Liver (tissue), 8 donors: ENCODE measurements at regions not wholly inside any gene's neighbourhood (a gene's known extent, or its start where the extent isn't known, plus 50 kb on each side); places are given as distances from the start of the nearest gene placed in this dataset.
"Not testable (repeated sequence)": the region's sequence is repeated elsewhere in the genome, so short reads cannot be mapped to it uniquely, and the experiment has no call there.

ENCODE experiments used
- DNase-seq: peaks from one replicate; pipeline ENCODE4 v3.0.0-alpha.2; 2017; ENCODE audit warnings: low spot score
- H3K27ac ChIP-seq, 2 donors: one replicate each; pipeline ENCODE4 v1.7.0; 2013; ENCODE audit warnings: inconsistent platforms in 2 of 2, low read length in 2 of 2, control low read depth in 1 of 2, low read depth in 1 of 2, mild to moderate bottlenecking in 1 of 2
- H3K27me3 ChIP-seq, 4 donors: one replicate each; pipeline versions ENCODE4 v1.6.1 to v1.7.0; 2013; ENCODE audit warnings: low read length in 3 of 4, inconsistent platforms in 1 of 4, mild to moderate bottlenecking in 1 of 4, moderate library complexity in 1 of 4; ENCODE audit not compliant: control insufficient read depth in 4 of 4, insufficient read depth in 4 of 4
- H3K36me3 ChIP-seq, 4 donors: one replicate each; pipeline versions ENCODE4 v1.6.1 to v1.7.0; 2013; ENCODE audit warnings: low read length in 3 of 4, mild to moderate bottlenecking in 3 of 4, low read depth in 1 of 4, moderate library complexity in 1 of 4; ENCODE audit not compliant: control insufficient read depth in 4 of 4, insufficient read depth in 3 of 4
- H3K4me1 ChIP-seq, 4 donors: one replicate each; pipeline versions ENCODE4 v1.6.1 to v1.7.0; 2013; ENCODE audit warnings: low read length in 3 of 4, mild to moderate bottlenecking in 3 of 4, moderate library complexity in 1 of 4; ENCODE audit not compliant: control insufficient read depth in 4 of 4, insufficient read depth in 4 of 4
- H3K4me3 ChIP-seq, 3 donors: one replicate each; pipeline versions ENCODE4 v1.6.1 to v1.7.0; 2013; ENCODE audit warnings: low read length in 3 of 3, control low read depth in 1 of 3, low read depth in 1 of 3, mild to moderate bottlenecking in 1 of 3
- H3K9ac ChIP-seq, 2 donors: one replicate each; pipeline ENCODE4 v1.7.0; 2013; ENCODE audit warnings: low read length in 2 of 2, mild to moderate bottlenecking in 2 of 2, moderate library complexity in 2 of 2, control low read depth in 1 of 2, low read depth in 1 of 2
- H3K9me3 ChIP-seq, 4 donors: one replicate each; pipeline versions ENCODE4 v1.6.1 to v1.7.0; 2013; ENCODE audit warnings: low read length in 3 of 4; ENCODE audit not compliant: control insufficient read depth in 4 of 4
- EGR1 ChIP-seq, 2 donors: IDR thresholded peaks; 2 replicates each; pipeline ENCODE4 v1.6.1; 2016 to 2018; ENCODE audit warnings: antibody characterized with exemption in 2 of 2, low read depth in 2 of 2
- GABPA ChIP-seq, 2 donors: IDR thresholded peaks in 1 of 2; conservative IDR thresholded peaks in 1 of 2; 2 replicates each; pipeline ENCODE4 v1.6.1; 2016; ENCODE audit warnings: antibody characterized with exemption in 2 of 2, mild to moderate bottlenecking in 1 of 2, moderate library complexity in 1 of 2
- YY1 ChIP-seq: IDR thresholded peaks from 2 replicates; pipeline ENCODE4 v1.6.1; 2016; ENCODE audit warnings: antibody characterized with exemption, mild to moderate bottlenecking
- WGBS: extraction: QIAGEN DNeasy Blood & Tissue Kit; methylation state at CpG from one replicate; pipeline ENCODE4 v1.1.7; 2013; 5-methylcytosine and 5-hydroxymethylcytosine counted together
- TF ChIP-seq, protein P1 (sequence below): IDR thresholded peaks from 2 replicates; pipeline ENCODE4 v1.6.1; 2016; ENCODE audit warnings: antibody characterized with exemption, mild to moderate bottlenecking
- TF ChIP-seq, protein P2 (sequence below): IDR thresholded peaks from 2 replicates; pipeline ENCODE4 v1.6.1; 2016; ENCODE audit warnings: antibody characterized with exemption
- TF ChIP-seq, protein P3 (sequence below): fragments of 150-350 bp; IDR thresholded peaks from 2 replicates; pipeline ENCODE4 v1.5.1; 2017; ENCODE audit warnings: improper control_type of control experiment, low read depth, low read length; ENCODE audit not compliant: missing input control
- donor health status: healthy.
- donor health status: healthy.
- donor health status: healthy.
- donor health status: healthy.
- donor health status: healthy.

DNA sequence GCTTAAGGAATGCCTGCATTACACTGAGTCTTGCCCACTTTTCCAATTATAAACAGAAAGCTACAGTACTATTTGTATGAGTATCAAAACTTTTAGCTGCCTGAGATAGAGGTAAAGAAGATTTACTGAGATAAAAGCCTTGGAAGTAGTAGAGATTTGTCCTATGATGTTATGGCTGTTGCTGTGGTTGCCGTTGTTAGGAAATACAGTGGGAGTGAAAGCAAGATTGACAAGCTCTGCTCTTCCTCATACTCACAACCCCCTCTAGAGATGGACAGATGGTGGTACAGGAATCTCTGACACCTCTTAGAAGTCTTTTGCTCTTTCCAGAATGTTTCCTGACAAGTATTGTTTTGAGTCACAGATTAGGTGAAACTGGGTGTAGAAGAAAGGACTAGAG is 242.5 kb downstream of the RPIA start (continued):
- TF ChIP-seq, protein P1, sequence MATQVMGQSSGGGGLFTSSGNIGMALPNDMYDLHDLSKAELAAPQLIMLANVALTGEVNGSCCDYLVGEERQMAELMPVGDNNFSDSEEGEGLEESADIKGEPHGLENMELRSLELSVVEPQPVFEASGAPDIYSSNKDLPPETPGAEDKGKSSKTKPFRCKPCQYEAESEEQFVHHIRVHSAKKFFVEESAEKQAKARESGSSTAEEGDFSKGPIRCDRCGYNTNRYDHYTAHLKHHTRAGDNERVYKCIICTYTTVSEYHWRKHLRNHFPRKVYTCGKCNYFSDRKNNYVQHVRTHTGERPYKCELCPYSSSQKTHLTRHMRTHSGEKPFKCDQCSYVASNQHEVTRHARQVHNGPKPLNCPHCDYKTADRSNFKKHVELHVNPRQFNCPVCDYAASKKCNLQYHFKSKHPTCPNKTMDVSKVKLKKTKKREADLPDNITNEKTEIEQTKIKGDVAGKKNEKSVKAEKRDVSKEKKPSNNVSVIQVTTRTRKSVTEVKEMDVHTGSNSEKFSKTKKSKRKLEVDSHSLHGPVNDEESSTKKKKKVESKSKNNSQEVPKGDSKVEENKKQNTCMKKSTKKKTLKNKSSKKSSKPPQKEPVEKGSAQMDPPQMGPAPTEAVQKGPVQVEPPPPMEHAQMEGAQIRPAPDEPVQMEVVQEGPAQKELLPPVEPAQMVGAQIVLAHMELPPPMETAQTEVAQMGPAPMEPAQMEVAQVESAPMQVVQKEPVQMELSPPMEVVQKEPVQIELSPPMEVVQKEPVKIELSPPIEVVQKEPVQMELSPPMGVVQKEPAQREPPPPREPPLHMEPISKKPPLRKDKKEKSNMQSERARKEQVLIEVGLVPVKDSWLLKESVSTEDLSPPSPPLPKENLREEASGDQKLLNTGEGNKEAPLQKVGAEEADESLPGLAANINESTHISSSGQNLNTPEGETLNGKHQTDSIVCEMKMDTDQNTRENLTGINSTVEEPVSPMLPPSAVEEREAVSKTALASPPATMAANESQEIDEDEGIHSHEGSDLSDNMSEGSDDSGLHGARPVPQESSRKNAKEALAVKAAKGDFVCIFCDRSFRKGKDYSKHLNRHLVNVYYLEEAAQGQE = no peak

DNA sequence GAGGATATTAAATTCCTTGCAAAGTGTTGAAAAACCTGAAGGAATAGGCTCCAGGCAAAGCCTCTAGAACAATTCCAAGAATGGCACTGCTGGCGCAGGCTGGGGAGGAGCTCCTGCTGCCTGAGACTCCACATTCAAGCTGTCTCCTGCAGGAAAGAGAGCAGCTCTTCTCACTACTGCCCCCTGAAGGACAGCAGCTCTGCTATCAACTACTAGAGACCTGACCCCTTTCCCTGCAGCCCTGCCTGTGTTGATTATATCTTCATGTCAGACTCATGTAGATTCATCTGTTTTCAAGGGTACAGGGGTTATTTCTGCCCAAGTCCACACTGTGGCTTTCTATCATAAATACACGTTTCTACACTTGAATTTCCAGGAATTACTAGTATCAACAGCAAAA is 249.7 kb downstream of the RPIA start:
- not testable (repeated sequence) for H3K4me1 ChIP-seq, H3K4me3 ChIP-seq, H3K36me3 ChIP-seq, H3K27ac ChIP-seq, H3K27me3 ChIP-seq, DNase-seq, H3K9me3 ChIP-seq, H3K9ac ChIP-seq
- WGBS = 43% methylated on average over 2 of the region's 2 CpGs

DNA sequence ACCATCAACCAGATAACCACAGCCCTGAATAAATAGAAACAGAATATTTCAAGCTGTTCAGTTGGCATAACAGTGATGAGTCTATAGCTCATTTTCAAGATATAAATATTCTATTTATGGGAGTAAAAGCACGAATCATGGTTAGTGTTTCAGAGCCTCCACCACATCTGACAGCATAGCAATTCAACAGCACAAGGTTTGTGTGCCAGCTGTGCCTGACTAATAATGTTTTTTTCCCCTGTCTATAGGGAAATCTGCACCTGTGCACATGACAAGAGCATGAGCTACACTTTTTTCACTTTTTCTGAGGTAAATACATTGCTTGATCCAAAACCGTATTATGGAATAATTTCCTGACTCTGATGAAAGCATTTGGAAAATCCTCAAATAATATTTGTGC is 251.3 kb downstream of the RPIA start:
- 67% methylated on average over 2 of the region's 2 CpGs for WGBS

More for the DNA sequence above, 251.3 kb downstream of the RPIA start:
- Histone ChIP-seq H3K4me3 (no peak overlapping the region), H3K27me3 (no peaks in the 10 kb centered on the region), H3K9me3 (no peaks in the 10 kb centered on the region), H3K36me3 (no peaks in the 10 kb centered on the region), H3K9ac (no peak overlapping the region), H3K4me1 (no peaks in the 10 kb centered on the region), H3K27ac (no peak overlapping the region)
- DNase-seq = no peak
- TF ChIP-seq, protein P2, sequence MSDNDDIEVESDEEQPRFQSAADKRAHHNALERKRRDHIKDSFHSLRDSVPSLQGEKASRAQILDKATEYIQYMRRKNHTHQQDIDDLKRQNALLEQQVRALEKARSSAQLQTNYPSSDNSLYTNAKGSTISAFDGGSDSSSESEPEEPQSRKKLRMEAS = no peak
- TF ChIP-seq, protein P1 = no peak
- TF ChIP-seq, protein P3, sequence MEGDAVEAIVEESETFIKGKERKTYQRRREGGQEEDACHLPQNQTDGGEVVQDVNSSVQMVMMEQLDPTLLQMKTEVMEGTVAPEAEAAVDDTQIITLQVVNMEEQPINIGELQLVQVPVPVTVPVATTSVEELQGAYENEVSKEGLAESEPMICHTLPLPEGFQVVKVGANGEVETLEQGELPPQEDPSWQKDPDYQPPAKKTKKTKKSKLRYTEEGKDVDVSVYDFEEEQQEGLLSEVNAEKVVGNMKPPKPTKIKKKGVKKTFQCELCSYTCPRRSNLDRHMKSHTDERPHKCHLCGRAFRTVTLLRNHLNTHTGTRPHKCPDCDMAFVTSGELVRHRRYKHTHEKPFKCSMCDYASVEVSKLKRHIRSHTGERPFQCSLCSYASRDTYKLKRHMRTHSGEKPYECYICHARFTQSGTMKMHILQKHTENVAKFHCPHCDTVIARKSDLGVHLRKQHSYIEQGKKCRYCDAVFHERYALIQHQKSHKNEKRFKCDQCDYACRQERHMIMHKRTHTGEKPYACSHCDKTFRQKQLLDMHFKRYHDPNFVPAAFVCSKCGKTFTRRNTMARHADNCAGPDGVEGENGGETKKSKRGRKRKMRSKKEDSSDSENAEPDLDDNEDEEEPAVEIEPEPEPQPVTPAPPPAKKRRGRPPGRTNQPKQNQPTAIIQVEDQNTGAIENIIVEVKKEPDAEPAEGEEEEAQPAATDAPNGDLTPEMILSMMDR = no peak
- TF ChIP-seq EGR1 (IDR thresholded peaks at IDR 0.05; ENCODE audit: low read depth in 2 of 2) (no peak), YY1 (no peak), GABPA (IDR thresholded peaks at IDR 0.05 in 1 of 2, conservative IDR thresholded peaks at IDR 0.05 in 1 of 2) (no peak)
